HepG2 (cell line): ENCODE measurements at regions not wholly inside any gene's neighbourhood (a gene's known extent, or its start where the extent isn't known, plus 50 kb on each side); places are given as distances from the start of the nearest gene placed in this dataset.

Experiments
- ESRRA ChIP-seq: sonication (generic); formaldehyde crosslinking; IDR thresholded peaks from 2 replicates; pipeline ENCODE4 v1.5.1; 2020; ENCODE audit warnings: mild to moderate bottlenecking, low read depth, missing genetic modification reagents
- NFIC ChIP-seq: IDR thresholded peaks from 2 replicates; pipeline ENCODE4 v1.6.1; 2012; ENCODE audit warnings: mild to moderate bottlenecking, low read length, inconsistent platforms
- ZNF556 ChIP-seq: sonication (generic); formaldehyde crosslinking; IDR thresholded peaks from 2 replicates; pipeline ENCODE4 v1.4.0; 2020; ENCODE audit warnings: mild to moderate bottlenecking, missing genetic modification reagents, borderline replicate concordance

DNA sequence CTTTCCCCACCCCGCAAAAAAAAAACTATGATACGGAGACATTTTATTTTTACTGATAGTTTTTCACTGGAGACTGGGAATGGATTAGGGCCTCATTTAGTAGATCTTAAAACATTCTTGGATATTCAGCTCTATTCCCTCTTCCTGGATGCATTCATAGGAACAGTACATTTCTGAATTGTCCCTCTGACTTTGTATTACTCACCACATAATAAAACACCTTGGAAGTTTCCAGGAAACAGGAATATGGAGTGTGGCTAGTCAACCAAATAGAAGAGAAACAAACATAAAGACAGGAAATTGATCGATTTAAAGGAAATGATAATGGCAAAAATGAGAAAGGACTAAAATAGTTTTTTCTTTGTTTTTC is 147.7 kb downstream of the GPX5 start:
- no peak for TF ChIP-seq ZNF556 (CRISPR knock-in tag)
- TF ChIP-seq NFIC = no peak
- no peak for TF ChIP-seq ESRRA (CRISPR knock-in tag)
